ENCODE measurements at regions not wholly inside any gene's neighbourhood (a gene's known extent, or its start where the extent isn't known, plus 50 kb on each side); places are given as distances from the start of the nearest gene placed in this dataset.

DNA sequence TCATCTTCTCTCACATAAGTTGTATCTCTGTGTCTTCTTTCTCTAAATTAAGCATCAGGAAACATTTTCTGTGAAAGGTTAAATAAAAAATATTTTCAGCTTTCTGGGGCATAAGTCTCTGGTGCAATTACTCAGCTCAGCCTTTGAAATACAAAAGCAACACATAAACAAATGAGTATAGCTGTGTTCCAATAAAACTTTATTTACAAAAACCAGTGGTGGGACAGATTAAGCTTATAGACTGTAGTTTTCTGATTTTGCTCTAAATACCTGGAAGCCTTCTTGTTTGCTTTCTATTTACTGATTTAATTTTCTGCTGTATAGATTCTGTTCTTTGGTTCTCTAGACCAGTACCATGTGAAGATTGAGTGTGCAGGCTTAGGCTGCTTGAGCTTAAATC lies 655.1 kb downstream of the VRK1 start:
- TF ChIP-seq EZH2 (IDR thresholded peaks at IDR 0.05; ENCODE audit: insufficient read depth, poor library complexity, severe bottlenecking) = no peak
- TF ChIP-seq EZH2phosphoT487 (IDR thresholded peaks at IDR 0.05; ENCODE audit: insufficient read depth, low read depth) = no peak

Measured in GM23248 (cell line).